D341Med (cell line): ENCODE measurements at regions not wholly inside any gene's neighbourhood (a gene's known extent, or its start where the extent isn't known, plus 50 kb on each side); places are given as distances from the start of the nearest gene placed in this dataset.

ENCODE experiments used
- DNase-seq: peaks from one replicate; pipeline ENCODE4 v3.0.0; 2012; ENCODE audit warnings: low spot score

DNA sequence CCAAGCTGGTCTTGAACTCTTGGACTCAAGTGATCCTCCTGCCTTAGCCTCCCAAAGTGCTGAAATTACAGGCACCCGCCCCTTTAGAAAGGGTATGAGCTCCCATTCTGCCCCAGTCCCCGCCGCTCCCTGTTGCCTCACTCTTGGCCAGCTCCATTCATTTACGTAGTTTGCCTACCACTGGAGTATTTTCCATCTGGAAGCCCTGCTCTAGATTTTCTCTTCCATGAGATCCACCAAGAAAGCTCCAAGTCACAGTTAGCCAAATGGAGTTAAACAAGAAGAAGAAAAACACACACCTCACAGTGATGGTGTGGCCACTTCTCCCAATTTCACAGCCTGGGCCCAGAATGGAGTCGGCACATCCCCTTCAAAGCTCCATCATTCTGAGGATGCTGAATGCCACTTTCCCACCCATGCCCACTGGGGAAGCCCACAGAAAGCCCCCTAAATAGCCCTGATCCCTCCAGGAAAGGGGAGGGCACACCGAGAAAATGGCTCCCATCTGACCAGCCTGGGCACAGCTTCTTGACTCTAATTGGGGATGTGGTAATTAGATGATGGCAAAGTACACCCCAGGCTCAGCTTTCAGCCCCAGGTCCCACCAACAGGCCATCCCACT, 381.2 kb downstream of the MN1 start:
- no peak for DNase-seq

GRCh38 chr22:27420817-27421361, 380.7 kb downstream of the MN1 start:
- no peak for DNase-seq

GRCh38 chr22:27422442-27422841, 379.1 kb downstream of the MN1 start:
- DNase-seq, result no peak

GRCh38 chr22:27424319-27424718, 377.2 kb downstream of the MN1 start:
- no peak for DNase-seq

DNA sequence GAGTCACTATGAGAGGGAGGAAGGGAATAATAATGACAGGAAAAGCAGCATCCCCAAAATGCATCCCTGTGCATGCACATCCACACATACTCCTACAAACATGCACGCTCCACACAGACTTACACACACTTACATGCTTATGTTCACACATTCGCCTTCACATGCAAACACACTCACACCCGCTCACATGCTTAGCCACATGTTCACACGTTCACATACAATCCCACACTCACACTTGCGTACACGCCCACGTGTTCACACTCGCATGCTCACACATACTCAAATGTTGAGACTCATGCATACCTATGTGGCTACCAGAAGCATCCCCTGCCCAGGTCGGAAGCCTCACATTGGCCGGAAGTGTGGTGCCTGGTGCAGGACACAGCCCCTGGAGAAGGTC, 372.1 kb downstream of the MN1 start:
- DNase-seq, result no peak

GRCh38 chr22:27431081-27431480, 370.5 kb downstream of the MN1 start:
- DNase-seq, result no peak

- no peak for DNase-seq
Observed at GRCh38 chr22:27431896-27432295, 369.7 kb downstream of the MN1 start.

GRCh38 chr22:27433099-27433498, 368.5 kb downstream of the MN1 start:
- no peak for DNase-seq

DNA sequence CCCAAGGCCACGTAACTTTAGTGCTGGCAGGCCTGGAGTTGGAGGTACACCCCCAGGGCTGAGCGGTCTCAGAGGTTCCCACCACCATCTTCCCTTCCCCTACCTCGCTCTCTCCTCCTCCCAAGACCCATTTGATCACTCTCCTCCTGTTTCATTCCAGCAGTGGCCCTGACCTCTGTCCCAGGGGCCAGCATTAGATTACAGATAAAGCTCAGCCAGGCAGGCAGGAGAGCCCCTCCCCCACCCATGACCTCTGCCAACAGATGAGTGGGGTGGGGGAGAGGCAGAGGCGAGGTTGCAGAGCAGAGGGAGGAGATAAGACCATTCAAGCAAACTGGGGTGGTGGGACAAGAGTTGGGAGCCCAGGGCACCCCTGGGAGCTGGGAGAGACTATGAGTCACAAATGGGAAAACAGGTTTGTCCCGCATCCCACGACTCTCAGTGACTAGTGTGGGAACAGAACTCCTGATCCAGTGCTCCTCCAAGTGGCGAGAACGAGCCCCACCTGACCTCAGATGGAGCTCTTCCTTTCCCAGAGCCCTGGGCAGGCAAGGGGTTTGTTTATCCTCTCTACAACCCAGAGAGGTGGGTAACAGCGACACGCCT, 367.9 kb downstream of the MN1 start:
- no peak for DNase-seq

DNA sequence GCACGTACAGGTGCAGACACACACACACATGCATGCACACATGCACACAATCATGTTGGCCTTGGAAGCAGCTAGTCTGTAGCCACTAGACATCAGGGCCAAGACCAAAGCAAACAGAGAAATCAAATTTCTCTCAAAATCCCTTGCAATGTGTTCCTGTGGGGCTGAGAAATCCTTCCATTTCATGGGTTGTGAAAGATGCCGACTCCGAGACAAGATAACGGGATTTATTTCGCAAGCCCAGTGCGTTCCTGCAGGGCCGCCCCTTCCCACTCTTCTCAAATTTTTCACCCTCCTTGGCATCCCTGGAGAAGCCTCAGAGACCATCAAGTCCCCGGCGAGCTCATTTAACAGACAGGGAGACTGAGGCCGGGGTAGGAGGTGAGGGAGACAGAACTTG, 366.7 kb downstream of the MN1 start:
- DNase-seq, result no peak

GRCh38 chr22:27435844-27436576, 365.5 kb downstream of the MN1 start:
- no peak for DNase-seq

DNA sequence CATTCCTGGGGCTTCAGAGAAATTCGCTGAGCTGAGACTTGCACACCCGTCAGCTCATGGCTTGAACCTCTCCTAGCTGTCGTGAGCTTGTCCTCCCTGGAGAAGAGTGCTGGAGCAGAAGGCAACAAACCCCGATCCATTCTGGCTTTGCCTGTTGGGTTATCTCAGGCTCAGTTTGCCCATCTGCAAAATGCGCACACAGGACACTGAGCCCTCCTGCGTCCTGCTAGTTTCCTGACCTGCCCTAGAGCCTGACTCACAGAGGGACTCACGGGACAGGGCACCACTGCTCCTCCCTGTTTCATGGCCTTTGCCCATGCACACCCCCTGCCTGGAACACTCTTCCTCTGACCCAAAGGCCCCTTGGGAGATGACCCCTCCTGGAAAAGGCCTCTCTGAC, 365.0 kb downstream of the MN1 start:
- no peak for DNase-seq

- DNase-seq, result no peak
Observed at GRCh38 chr22:27437570-27437969, 364.0 kb downstream of the MN1 start.

- DNase-seq, result peak; percentile 84
Observed at GRCh38 chr22:27438271-27438980, 363.1 kb downstream of the MN1 start.

DNA sequence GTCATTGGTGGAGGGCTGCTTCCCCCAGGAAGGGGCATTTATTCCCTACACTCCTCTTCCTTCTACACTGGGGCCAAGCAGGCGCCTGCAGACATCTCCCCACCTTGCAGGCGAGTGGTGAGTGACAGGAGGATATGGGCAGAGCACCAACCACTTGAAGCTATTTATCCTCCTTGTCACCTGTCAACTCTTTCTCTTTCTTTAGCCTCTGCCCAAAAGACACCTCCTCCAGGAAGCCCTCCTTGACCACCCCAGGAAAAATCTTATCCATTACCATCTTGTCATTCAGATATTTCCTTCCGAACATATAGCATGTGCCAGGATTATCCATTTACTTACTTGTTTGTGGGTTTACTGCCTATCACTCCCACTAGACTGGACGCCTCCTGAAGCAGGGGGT, 362.4 kb downstream of the MN1 start:
- no peak for DNase-seq

DNA sequence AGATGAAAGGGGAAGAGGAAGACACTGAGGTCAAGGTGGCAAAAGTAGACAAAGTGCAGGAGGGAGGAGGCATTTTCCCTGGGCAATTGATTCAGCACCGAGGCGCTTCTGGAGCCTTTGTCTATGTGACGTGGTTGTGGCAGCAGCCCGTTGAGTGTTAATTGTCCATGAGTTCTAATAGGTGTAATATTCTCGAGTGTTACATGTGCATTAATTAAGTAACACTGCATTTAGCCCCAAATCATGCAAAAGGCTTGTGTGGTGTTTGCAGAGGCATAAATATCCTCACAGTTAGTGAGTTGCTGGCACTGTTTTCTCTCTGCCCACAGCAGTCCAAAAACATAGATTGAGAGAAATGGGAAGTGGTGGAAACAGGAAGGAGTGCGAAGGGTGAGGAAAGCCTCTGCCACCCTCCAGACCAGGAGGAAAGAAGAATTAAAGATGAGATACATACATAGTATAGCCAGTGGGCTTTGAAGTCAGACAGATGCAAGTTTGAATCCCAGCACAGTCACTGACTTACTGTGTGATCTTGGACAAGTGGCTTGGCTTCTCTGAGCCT, 361.2 kb downstream of the MN1 start:
- DNase-seq, result no peak

DNA sequence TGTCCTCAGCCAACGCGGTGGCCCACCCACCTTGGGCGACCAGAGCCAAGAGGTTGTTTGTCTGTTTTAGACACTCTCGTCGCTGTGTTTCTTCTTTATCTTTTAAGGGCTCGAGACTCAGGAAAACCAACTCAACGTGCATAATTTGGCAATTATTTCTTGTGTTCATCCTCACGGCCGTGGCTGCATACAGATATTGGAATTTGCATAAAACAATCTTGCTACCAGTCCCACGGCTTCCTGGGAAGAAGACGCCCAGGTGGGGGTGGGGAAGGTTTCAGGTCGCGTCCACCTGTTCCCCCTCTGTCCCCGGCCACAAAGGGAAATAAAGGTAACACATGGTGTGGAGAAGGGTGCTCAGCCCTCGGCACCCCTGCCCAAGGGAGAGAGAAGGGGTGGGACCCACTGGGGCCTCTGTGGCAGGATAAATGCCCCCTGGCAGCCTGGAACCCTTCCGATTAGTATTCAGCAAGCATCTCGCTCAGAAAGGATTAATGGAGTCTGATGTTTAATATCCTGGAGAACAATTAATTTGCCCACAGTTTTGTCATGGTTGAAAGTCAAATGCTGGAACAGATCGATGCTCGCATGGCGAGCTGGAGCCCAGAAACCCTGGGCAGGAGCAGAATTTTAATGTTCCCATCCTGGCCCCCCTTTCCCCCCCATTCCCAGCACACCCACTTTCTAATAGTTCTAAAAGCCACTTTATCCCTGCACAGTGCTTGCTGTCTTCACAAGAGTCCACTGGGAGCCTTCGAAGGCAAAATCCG, 359.7 kb downstream of the MN1 start:
- DNase-seq, result no peak

DNA sequence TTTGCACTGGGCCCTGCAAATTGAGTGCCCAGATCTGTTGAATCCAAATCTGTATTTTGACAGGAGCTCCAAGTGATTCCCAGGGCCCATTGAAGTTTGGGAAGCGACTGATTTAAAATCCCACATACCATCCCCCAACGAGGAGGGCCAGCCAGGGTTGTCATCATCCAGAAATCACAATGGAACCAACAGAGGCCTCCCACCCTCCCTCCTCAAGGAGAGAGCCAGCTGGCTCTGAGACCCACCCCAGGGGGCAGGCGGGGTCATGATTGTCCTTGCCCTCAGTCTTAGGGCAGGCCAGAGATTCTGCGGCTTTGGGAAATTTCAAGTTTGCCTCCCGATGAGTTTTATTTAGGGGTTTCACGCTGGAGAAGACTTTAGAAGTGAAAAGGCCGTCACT, 358.2 kb downstream of the MN1 start:
- DNase-seq, result no peak

DNA sequence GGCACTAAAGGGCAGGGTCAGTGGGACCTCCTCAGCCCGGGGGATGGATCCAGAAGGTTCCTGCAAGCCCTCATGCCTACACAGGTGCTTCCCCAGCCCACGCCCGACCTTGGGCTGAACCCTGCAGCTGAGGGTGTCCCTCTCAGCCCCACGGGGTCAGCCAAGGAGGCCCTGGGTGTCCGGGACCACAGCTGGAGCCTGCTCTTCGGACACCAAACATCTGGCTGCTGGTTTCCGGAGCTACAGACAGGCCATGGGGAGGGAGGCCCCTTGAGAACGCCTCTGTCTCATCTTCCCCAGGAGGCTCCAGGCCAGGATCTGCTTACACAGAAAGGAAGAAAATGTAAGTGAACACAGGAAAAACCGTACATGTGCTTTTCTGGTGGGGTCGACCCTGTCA, 355.7 kb downstream of the MN1 start:
- DNase-seq, result no peak

DNA sequence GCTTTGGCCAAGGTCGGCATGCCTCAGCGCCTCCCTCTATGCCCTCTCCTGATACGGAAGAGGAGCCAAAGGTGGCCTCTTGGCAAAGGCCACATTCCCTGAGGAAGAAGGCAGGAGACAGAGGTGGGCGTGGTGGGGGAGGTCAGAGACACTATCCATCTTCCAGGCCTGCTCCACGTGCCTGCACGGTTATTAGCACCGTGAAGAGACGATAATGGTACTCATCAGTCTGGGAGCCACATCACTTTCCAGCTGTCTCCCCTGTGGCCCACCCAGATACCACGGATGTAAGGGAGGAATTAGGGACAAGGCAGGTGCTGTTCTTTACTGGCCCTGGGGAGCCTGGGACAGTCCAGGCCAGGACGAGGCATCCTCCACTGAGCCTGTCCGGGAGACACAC, 354.3 kb downstream of the MN1 start:
- DNase-seq, result no peak

GRCh38 chr22:27450448-27450847, 351.1 kb downstream of the MN1 start:
- no peak for DNase-seq

DNA sequence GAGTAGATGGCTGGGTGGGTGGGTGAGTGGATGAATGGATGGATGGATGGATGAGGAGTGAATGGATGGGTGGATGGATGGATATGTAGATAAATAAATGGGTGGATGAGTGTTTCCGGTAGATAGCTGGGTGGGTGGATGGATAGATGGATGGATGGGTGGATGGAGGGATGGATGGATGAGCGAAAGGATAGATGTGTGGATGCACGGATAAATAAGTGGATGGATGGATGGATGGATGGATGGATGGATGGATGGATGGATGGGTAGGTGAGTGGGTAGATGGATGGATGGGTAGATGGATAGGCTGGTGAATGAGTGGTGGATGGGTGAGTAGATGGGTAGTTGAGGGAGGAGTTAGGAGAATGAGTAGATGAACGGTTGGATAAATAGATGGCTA, 349.3 kb downstream of the MN1 start:
- DNase-seq, result no peak
